Endothelial cell of umbilical vein (primary cell): ENCODE measurements at regions not wholly inside any gene's neighbourhood (a gene's known extent, or its start where the extent isn't known, plus 50 kb on each side); places are given as distances from the start of the nearest gene placed in this dataset.

ENCODE experiments used
- BruUV-seq: library from RNA; stranded (reverse); fragments of 400-500 nt; replicated peaks from 2 replicates; lab custom pipeline; 2021; lab: Mats Ljungman, UMichigan
- CTCF ChIA-PET: fragments of 300-600, 350-600 bp; sonication (Branson Sonifier 250); formaldehyde crosslinking; loops from one replicate; lab custom pipeline; 2021; ENCODE audit warnings: antibody characterized with exemption, inconsistent platforms; lab: Charles Lee
- POLR2A ChIA-PET: fragments of 300-600, 350-600 bp; sonication (Branson Sonifier 250); formaldehyde crosslinking; loops from one replicate; lab custom pipeline; 2021; ENCODE audit warnings: antibody characterized with exemption, inconsistent platforms; lab: Charles Lee
- DNase-seq: peaks from one replicate; pipeline ENCODE4 v3.0.0-alpha.2; 2011; ENCODE audit warnings: low read depth, low spot score
- FAIRE-seq: peaks from 2 replicates; lab custom pipeline; 2011; peaks lifted over from hg19 to GRCh38; lab: Jason Lieb, UNC
- H2AFZ ChIP-seq: 2 replicates; pipeline ENCODE4 v1.6.0; 2012; ENCODE audit warnings: low read depth, low read length, control low read depth, inconsistent platforms
- H3K27ac ChIP-seq: 2 replicates; pipeline ENCODE4 v1.5.1; 2011; ENCODE audit warnings: low read depth, mild to moderate bottlenecking, control low read depth, low read length, moderate library complexity; ENCODE audit not compliant: insufficient read depth
- H3K27me3 ChIP-seq, 2 experiments: 2 replicates each; pipeline versions ENCODE4 v1.6.0 to v1.6.1; 2011; ENCODE audit warnings: low read length in 2 of 2, mixed read lengths in 1 of 2; ENCODE audit not compliant: control insufficient read depth in 2 of 2, insufficient read depth in 2 of 2
- H3K36me3 ChIP-seq, 2 experiments: 2 replicates in 1 of 2; 3 replicates in 1 of 2; pipeline ENCODE4 v1.5.1; 2011; ENCODE audit warnings: low read length in 2 of 2, mild to moderate bottlenecking in 1 of 2, moderate library complexity in 1 of 2; ENCODE audit not compliant: control insufficient read depth in 2 of 2, insufficient read depth in 2 of 2; ENCODE audit errors: extremely low read depth in 1 of 2
- H3K4me1 ChIP-seq: 3 replicates; pipeline ENCODE4 v1.5.1; 2011; ENCODE audit warnings: mild to moderate bottlenecking, low read length; ENCODE audit not compliant: control insufficient read depth, insufficient read depth; ENCODE audit errors: extremely low read depth
- H3K4me2 ChIP-seq: 2 replicates; pipeline ENCODE4 v1.6.1; 2011; ENCODE audit warnings: low read length, control low read depth, mixed read lengths; ENCODE audit not compliant: insufficient read depth
- H3K4me3 ChIP-seq, 3 experiments: fragments of 200-600 bp in 1 of 3; sonication (generic), shearing (Covaris generic) in 1 of 3; replicated peaks in 1 of 3; 2 replicates each; pipeline ENCODE4 v1.5.1; 2011 to 2016; ENCODE audit warnings: control low read depth in 3 of 3, low read length in 3 of 3, mild to moderate bottlenecking in 2 of 3, inconsistent platforms in 1 of 3, low read depth in 1 of 3, moderate library complexity in 1 of 3; ENCODE audit not compliant: insufficient read depth in 1 of 3
- H3K79me2 ChIP-seq: 2 replicates; pipeline ENCODE4 v1.6.0; 2012; ENCODE audit warnings: low read length, inconsistent platforms; ENCODE audit not compliant: control insufficient read depth, insufficient read depth
- H3K9ac ChIP-seq: replicated peaks from 2 replicates; pipeline ENCODE3; 2011; ENCODE audit warnings: low read length, control low read depth; ENCODE audit not compliant: insufficient read depth; ENCODE audit errors: extremely low read depth
- H3K9me1 ChIP-seq: replicated peaks from 3 replicates; pipeline ENCODE4 v1.6.0; 2011; ENCODE audit warnings: mild to moderate bottlenecking, low read length; ENCODE audit not compliant: control insufficient read depth, insufficient read depth; ENCODE audit errors: extremely low read depth
- H3K9me3 ChIP-seq: replicated peaks from 2 replicates; pipeline ENCODE4 v1.5.1; 2012; ENCODE audit warnings: low read length, inconsistent platforms; ENCODE audit not compliant: control insufficient read depth, insufficient read depth
- H4K20me1 ChIP-seq: replicated peaks from 2 replicates; pipeline ENCODE3; 2011; ENCODE audit warnings: mild to moderate bottlenecking, low read length; ENCODE audit not compliant: control insufficient read depth, insufficient read depth; ENCODE audit errors: extremely low read depth
- CTCF ChIP-seq, 2 donors: IDR thresholded peaks; 1 replicate in 1 of 2; 2 replicates in 1 of 2; pipeline ENCODE4 v1.5.1; 2011; ENCODE audit warnings: low read length in 2 of 2, mild to moderate bottlenecking in 2 of 2, moderate library complexity in 2 of 2, control low read depth in 1 of 2, inconsistent platforms in 1 of 2, low read depth in 1 of 2; ENCODE audit not compliant: insufficient read depth in 1 of 2; ENCODE audit errors: extremely low read depth in 1 of 2
- EZH2 ChIP-seq: IDR thresholded peaks from 2 replicates; pipeline ENCODE4 v1.6.1; 2012; ENCODE audit warnings: borderline replicate concordance, low read depth, mild to moderate bottlenecking, moderate library complexity, low read length, inconsistent platforms; ENCODE audit not compliant: severe bottlenecking
- FOS ChIP-seq: IDR thresholded peaks from 2 replicates; pipeline ENCODE4 v1.6.1; 2011; ENCODE audit warnings: mild to moderate bottlenecking, low read length, moderate library complexity, borderline replicate concordance; ENCODE audit not compliant: insufficient read depth
- GATA2 ChIP-seq: IDR thresholded peaks from 2 replicates; pipeline ENCODE4 v1.7.0; 2011; ENCODE audit warnings: low read depth, mild to moderate bottlenecking, moderate library complexity, mixed read lengths, low read length; ENCODE audit not compliant: insufficient read length, insufficient read depth
- JUN ChIP-seq: IDR thresholded peaks from 2 replicates; pipeline ENCODE4 v1.6.1; 2011; ENCODE audit warnings: borderline replicate concordance, low read depth; ENCODE audit not compliant: insufficient read length, insufficient read depth
- MAX ChIP-seq: IDR thresholded peaks from 2 replicates; pipeline ENCODE4 v1.6.1; 2011; ENCODE audit not compliant: insufficient read depth, insufficient read length
- MYC ChIP-seq: IDR thresholded peaks from one replicate; pipeline ENCODE4 v1.6.1; 2011; ENCODE audit warnings: mild to moderate bottlenecking, low read depth, low read length
- POLR2A ChIP-seq: IDR thresholded peaks from 2 replicates; pipeline ENCODE4 v1.6.1; 2012; ENCODE audit warnings: low read depth, mild to moderate bottlenecking, control low read depth, low read length
- POLR2AphosphoS5 ChIP-seq: IDR thresholded peaks from 2 replicates; pipeline ENCODE4 v1.6.1; 2012; ENCODE audit warnings: low read depth, mild to moderate bottlenecking, control low read depth, low read length, moderate library complexity; ENCODE audit not compliant: insufficient read depth
- dilution Hi-C: fragments of 300-500 bp; cut with MboI; formaldehyde crosslinking; loops from one replicate; pipeline ENCODE4 v1.15.0; 2019; ENCODE audit warnings: low sequenced_read_pairs; ENCODE audit not compliant: extremely low pct_ligation_motif_present
- intact Hi-C: fragments of 100-400 bp; cut with micrococcal nuclease; formaldehyde crosslinking; loops from one replicate; pipeline ENCODE4 v1.10.0; 2022

GRCh38 chr2:236636714-236637470 is 67.3 kb downstream of the ACKR3 start:
- Histone ChIP-seq H3K9ac (no peak overlapping the region), H3K27ac (no peak overlapping the region), H3K4me1 (no peaks in the 10 kb centered on the region), H3K4me3 (no peak overlapping the region), H3K9me1 (no peaks in the 10 kb centered on the region), H3K9me3 (no peaks in the 10 kb centered on the region), H3K79me2 (no peaks in the 10 kb centered on the region), H3K27me3 (no peaks in the 10 kb centered on the region), H4K20me1 (no peaks in the 10 kb centered on the region), H3K4me2 (no peak overlapping the region), H3K36me3 (no peaks in the 10 kb centered on the region), H2AFZ (no peak overlapping the region)
- FAIRE-seq: no peak
- no peak for DNase-seq
- BruUV-seq: no TSS peak
- ChIA-PET POLR2A (no interaction called here), CTCF (no interaction called here)
- dilution Hi-C loops: no loop called here
- no peak for TF ChIP-seq JUN
- no peak for TF ChIP-seq EZH2
- no peak for TF ChIP-seq MAX
- TF ChIP-seq GATA2: no peak
- no peak for TF ChIP-seq POLR2A
- no peak for TF ChIP-seq FOS
- no peak for TF ChIP-seq POLR2AphosphoS5
- TF ChIP-seq CTCF (IDR thresholded peaks at IDR 0.05; ENCODE audit: extremely low read depth in 1 of 2, insufficient read depth in 1 of 2, low read depth in 1 of 2, low read length in 2 of 2): no peak
- no peak for TF ChIP-seq MYC
- intact Hi-C loops: no loop called here
